ENCODE measurements at regions not wholly inside any gene's neighbourhood (a gene's known extent, or its start where the extent isn't known, plus 50 kb on each side); places are given as distances from the start of the nearest gene placed in this dataset.

DNA sequence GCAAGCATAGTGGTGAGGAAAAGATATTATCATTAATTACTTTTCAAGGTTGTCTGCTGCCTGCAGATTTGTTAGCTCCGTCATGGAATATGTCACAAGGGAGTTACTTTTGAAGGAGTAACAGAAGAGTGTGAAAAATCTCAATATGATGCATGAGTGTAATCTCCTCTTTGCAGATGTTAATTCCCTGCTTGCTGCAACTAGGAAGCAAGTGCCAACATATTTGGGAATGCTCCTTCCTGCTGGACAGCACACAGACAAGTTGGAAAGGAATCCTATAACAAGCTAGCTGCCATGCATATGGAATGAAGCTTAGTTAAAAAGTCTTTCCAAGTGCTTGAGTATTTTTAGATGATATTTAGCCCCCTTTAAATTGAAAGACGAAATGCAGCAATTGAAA is 2023.6 kb upstream of the CDH6 start:
- TF ChIP-seq ZC3H10 (CRISPR knock-in tag; IDR thresholded peaks at IDR 0.05): no peak
- no peak for TF ChIP-seq ZFP3 (CRISPR knock-in tag; IDR thresholded peaks at IDR 0.05)
- TF ChIP-seq ISL1 (CRISPR knock-in tag; IDR thresholded peaks at IDR 0.05): no peak
- TF ChIP-seq ESRRG (CRISPR knock-in tag; IDR thresholded peaks at IDR 0.05): no peak
- TF ChIP-seq ZNF70 (CRISPR knock-in tag; IDR thresholded peaks at IDR 0.05): no peak
- TF ChIP-seq ZFP30 (CRISPR knock-in tag; IDR thresholded peaks at IDR 0.05): no peak

All from SK-N-SH treated with all-trans-retinoic acid at 6 μM for 48 hours (cell line).